NCI-H460 (cell line): ENCODE measurements at regions not wholly inside any gene's neighbourhood (a gene's known extent, or its start where the extent isn't known, plus 50 kb on each side); places are given as distances from the start of the nearest gene placed in this dataset.
A peak's percentile ranks its signal among the peaks of the same experiment; 100 is the strongest.
"Not testable (repeated sequence)": the region's sequence is repeated elsewhere in the genome, so short reads cannot be mapped to it uniquely, and the experiment has no call there.

Source experiments
- DNase-seq: peaks from one replicate; pipeline ENCODE4 v3.0.0-alpha.2; 2016; ENCODE audit warnings: low read depth; ENCODE audit errors: extremely low read depth

GRCh38 chr11:100528872-100529416 is 158.1 kb upstream of the ARHGAP42 start:
- DNase-seq = no peak

- not testable (repeated sequence) for DNase-seq
These were observed 155.8 kb upstream of the ARHGAP42 start for GRCh38 chr11:100531290-100531689.

- no peak for DNase-seq
These were observed 150.1 kb upstream of the ARHGAP42 start for GRCh38 chr11:100536979-100537378.

GRCh38 chr11:100543386-100543785 is 143.7 kb upstream of the ARHGAP42 start:
- no peak for DNase-seq

- no peak for DNase-seq
These were observed 141.5 kb upstream of the ARHGAP42 start for GRCh38 chr11:100545556-100545955.

GRCh38 chr11:100545970-100546369 is 141.1 kb upstream of the ARHGAP42 start:
- DNase-seq = no peak

GRCh38 chr11:100546714-100547113 is 140.4 kb upstream of the ARHGAP42 start:
- DNase-seq = no peak

GRCh38 chr11:100550298-100550697 is 136.8 kb upstream of the ARHGAP42 start:
- no peak for DNase-seq

- DNase-seq = no peak
These were observed 136.0 kb upstream of the ARHGAP42 start for GRCh38 chr11:100550912-100551632.

GRCh38 chr11:100555931-100556330 is 131.2 kb upstream of the ARHGAP42 start:
- no peak for DNase-seq

- DNase-seq = no peak
These were observed 130.3 kb upstream of the ARHGAP42 start for GRCh38 chr11:100556781-100557180.

- no peak for DNase-seq
These were observed 129.1 kb upstream of the ARHGAP42 start for GRCh38 chr11:100557830-100558611.

- DNase-seq = no peak
These were observed 126.5 kb upstream of the ARHGAP42 start for GRCh38 chr11:100560606-100561005.

- no peak for DNase-seq
These were observed 125.8 kb upstream of the ARHGAP42 start for GRCh38 chr11:100561323-100561722.

- no peak for DNase-seq
These were observed 125.0 kb upstream of the ARHGAP42 start for GRCh38 chr11:100562128-100562527.

GRCh38 chr11:100563541-100564280 is 123.4 kb upstream of the ARHGAP42 start:
- no peak for DNase-seq

- DNase-seq = no peak
These were observed 113.1 kb upstream of the ARHGAP42 start for GRCh38 chr11:100573911-100574513.

- peak; percentile 17 for DNase-seq
These were observed 112.0 kb upstream of the ARHGAP42 start for GRCh38 chr11:100574894-100575769.

- DNase-seq = peak; percentile 56
These were observed 111.0 kb upstream of the ARHGAP42 start for GRCh38 chr11:100575860-100576717.
